NCI-H1930 (cell line): ENCODE measurements at regions not wholly inside any gene's neighbourhood (a gene's known extent, or its start where the extent isn't known, plus 50 kb on each side); places are given as distances from the start of the nearest gene placed in this dataset.
"Not testable (repeated sequence)": the region's sequence is repeated elsewhere in the genome, so short reads cannot be mapped to it uniquely, and the experiment has no call there.

Experiments
- DNase-seq, 2 experiments: peaks; one replicate each; lab custom pipeline; 2025; lab: John Stamatoyannopoulos, UW

- DNase-seq: no peak
Observed at GRCh38 chr3:166663194-166663593, 716.9 kb downstream of the ZBBX start.

DNA sequence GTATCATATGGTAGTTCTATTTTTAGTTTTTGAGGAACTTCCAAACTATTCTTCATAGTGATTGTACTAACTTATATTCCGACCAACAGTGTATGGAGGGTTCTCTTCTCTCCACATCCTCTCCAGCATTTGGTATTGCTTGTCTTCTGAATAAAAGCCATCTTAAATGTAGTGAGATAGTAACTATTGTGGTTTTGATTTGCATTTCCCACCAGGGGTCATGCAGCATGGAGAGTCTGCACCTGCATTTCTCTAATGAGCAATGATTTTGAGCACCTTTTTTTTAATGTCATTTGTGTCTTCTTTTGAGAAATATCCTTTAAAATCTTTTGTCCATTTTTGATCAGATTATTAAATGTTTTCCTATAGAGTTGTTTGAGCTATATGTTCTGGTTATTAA lies 718.5 kb downstream of the ZBBX start:
- DNase-seq: no peak

- DNase-seq: no peak
Observed at GRCh38 chr3:166660962-166661361, 719.1 kb downstream of the ZBBX start.

DNA sequence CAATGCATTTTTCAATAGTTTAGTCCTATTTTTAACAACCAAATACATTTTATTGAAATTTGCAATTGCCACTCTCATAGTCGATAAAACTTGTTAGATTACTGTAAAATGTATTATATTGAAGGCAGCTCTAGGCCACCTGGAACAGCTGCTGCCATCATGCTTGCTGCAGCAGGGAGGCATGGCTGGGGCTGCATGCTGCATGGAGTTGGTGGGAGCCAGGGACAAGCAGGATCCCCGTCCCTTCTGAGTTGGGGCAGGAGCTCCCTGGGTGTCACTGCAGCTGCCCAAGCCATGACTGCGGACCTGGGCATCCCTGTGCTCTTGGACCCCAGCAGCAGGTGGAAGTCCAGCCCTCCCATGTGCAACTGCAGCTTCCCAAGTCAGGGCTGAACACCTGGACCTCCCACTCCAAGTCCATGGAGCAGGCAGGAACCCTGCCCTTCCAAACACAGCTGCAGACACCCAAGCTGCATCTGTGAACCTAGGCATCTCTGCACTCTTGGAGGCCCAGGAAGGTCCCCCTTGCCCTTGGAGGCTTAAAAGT lies 742.0 kb downstream of the ZBBX start:
- DNase-seq: no peak

DNA sequence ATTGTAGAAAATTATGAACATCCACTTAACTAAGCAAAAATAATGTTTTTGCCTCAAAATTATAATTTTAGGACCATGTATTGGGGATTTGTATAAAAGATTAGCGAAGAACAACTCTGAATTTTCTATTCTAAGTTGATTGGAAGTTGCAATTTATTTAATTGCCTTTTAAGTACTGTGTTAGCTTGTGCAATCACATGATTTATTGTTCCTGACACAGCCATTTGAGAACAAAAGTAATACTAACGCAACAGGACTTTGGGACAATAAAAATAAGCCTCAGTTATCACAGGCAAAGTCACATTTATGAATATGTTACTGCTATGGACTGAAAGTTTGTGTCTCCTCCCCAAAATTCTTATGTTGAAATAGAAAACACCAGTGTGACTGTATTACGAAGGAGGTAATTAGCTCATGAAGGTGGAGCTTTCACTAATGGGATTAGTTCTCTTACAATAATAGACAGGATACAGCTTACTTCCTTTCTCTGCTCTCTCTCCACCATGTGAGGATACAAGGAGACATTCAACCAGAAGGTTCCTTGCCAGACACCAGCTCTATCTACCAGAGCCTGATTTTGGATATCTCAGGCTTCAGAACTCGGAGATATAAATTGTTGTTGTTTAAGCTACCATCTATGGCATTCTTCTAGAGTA lies 745.9 kb downstream of the ZBBX start:
- no peak for DNase-seq

- DNase-seq: no peak
Observed at GRCh38 chr3:166630190-166630589, 749.9 kb downstream of the ZBBX start.

DNA sequence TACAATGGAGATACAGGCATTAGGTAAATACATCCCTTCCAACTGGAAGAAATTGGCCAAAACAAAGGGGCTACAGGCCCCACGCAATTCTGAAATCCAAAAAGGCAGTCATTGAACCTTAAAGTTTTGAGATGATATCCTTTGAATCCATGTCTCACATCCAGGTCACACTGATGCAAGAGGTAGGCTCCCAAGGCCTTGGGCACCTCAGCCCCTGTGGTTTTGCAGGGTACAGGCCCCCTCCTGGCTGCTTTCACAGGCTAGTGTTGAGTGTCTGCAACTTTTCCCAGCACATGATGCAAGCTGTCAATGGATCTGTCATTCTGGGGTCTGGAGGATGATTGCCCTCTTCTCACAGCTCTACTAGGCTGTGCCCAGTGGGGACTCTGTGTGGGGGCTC lies 766.7 kb downstream of the ZBBX start:
- no peak for DNase-seq

GRCh38 chr3:166612761-166613160 lies 767.3 kb downstream of the ZBBX start:
- not testable (repeated sequence) for DNase-seq

DNA sequence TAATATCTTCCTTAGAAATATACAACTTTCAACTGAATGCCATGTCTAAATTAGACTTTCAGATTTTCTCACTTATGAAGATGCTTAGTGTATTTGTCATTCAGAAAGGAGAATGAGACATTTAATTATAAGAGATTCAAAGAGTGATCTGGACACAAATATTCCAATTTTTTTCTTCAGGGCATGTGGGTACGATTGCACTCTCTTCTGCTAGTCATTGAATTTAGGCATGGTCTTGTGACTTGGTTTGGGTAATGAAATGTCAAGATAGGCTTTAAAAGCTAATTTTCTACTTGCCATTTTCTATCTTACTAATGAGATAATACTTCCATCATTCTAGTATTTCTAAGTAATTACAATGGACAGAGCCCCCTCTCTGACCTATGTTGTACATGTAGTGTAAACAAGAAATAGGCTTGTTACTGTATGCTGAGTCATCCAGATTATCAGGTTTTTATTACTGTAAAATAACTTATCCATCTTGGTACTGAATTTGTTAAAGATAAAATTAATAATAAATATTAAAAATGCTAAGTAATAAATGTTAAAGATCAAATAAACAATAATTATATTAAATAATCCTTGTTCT lies 770.8 kb upstream of the BCHE start:
- DNase-seq: no peak

- DNase-seq: no peak
Observed at GRCh38 chr3:166606988-166607387, 769.8 kb upstream of the BCHE start.

DNA sequence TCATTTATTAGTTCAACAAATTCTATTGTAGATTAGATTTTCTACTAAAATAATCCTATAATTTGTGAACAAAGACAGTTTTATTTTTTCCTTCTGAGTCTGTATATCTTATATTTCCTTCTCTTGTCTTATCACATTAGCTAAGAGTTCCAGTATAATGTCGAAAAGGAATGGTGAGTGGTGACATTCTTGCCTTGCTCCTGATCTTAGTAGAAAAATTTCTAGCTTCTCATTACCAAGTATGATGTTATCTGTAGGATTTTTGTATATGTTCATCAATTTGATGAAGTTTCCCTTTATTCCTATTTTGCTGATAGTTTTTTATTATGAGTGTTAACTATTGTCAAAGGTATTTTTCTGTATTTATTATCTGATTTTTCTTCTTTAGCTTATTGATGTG lies 756.6 kb upstream of the BCHE start:
- no peak for DNase-seq

GRCh38 chr3:166582236-166582635 lies 745.0 kb upstream of the BCHE start:
- no peak for DNase-seq

- DNase-seq: no peak
Observed at GRCh38 chr3:166580561-166580960, 743.3 kb upstream of the BCHE start.

DNA sequence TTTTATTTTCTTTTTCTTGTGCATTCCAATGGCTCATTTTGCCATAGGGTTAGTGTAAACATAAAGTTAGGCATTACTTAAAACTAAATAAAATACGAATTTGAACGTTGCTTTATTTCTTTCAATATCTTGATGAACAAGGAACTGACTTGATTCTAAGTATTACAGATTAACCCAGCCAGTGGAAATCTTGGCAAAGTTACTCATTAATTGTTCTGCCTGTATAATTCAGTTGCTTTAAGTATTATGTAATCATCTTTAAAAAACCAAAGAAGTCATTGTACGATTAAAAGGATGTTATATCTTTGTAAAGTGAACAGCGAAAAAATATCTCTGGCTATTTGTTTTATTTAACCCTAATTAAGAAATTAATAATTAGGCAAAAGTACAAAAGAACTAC lies 737.9 kb upstream of the BCHE start:
- DNase-seq: no peak

DNA sequence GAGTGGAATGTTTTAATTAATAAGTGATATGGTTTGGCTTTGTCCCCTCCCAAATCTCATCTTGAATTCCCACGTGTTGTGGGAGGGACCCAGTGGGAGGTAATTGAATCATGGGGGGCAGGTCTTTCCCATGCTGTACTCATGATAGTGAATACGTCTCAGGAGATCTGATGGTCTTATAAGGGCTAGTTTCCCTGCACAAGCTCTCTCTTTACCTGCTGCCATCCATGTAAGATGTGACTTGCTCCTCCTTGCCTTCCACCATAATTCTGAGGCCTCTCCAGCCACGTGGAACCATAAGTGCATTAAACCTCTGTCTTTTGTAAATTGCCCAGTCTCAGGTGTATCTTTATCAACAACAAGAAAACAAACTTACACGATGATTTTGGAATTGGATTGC lies 734.5 kb upstream of the BCHE start:
- DNase-seq: not testable (repeated sequence)

GRCh38 chr3:166570102-166570501 lies 732.9 kb upstream of the BCHE start:
- no peak for DNase-seq

DNA sequence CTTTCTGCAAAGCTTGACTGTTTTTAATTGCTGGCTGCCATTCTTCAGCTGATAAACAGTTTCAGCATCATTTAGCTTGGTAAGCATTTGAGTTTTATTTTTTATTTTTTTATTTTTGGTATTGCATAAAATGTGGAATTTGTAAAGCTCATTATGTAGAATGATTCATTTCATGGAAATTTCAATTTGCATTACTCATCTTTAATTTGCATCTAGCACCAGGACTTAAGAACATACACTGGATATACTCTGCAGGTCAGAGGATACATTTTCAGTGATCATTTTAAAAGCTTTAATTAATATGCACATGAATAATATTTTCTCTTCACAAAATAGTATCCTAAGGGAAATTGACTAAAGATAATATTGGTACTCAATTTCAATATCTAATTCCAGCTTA lies 732.4 kb upstream of the BCHE start:
- DNase-seq: no peak

- no peak for DNase-seq
Observed at GRCh38 chr3:166560253-166560652, 723.0 kb upstream of the BCHE start.

- no peak for DNase-seq
Observed at GRCh38 chr3:166556955-166557354, 719.7 kb upstream of the BCHE start.

DNA sequence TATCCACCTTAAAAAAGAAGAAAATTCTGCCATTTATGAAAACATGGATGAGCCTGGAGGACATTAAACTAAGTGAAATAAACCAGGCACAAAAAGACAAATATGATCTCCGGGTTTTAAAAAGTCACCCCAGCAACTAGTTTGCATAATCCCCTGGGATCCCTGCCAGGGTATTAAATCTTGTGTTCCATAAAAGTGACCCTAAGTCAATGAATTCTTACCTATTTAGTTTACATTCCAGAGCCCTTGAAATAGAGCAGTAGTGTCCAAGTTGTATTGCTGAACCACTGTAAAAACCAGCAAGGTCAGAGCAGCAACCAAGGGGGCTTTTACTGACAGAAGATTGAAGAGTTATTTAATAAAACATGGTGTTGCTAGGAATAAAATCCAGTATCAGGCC lies 716.8 kb upstream of the BCHE start:
- no peak for DNase-seq

GRCh38 chr3:166533740-166534139 lies 696.5 kb upstream of the BCHE start:
- no peak for DNase-seq

DNA sequence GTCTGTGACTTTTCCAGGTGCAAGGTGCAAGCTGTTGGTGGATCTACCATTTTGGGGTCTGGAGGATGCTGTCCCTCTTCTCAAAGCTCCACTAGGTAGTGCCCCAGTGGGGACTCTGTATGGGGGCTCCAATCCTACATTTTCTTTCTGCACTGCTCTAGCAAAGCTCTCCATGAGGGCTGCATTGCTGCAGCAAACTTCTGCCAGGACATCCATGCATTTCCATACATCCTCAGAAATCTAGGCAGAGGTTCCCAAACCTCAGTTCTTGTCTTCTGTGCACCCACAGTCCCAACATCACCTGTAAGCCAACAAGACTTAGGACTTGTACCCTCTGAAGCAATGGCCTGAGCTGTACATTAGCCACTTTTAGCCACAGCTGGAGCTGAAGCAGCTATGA lies 694.5 kb upstream of the BCHE start:
- DNase-seq: no peak

DNA sequence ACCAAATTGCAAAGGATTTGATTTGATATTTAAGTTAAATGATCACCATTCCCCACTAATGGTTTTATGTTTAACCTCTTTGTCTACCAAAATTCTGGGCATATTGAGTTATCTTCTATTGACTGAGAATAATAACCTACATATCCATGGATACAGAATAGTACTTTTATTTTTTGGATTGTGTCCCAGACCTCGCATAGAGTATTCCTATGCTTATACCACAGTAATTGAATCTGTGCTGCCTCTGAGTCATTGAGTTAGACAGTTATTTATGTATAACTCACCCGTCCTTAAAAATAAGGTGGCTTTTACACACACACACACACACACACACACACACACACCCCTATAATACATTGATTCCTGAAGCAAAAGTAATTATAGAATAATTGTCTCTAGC lies 690.1 kb upstream of the BCHE start:
- DNase-seq: no peak

DNA sequence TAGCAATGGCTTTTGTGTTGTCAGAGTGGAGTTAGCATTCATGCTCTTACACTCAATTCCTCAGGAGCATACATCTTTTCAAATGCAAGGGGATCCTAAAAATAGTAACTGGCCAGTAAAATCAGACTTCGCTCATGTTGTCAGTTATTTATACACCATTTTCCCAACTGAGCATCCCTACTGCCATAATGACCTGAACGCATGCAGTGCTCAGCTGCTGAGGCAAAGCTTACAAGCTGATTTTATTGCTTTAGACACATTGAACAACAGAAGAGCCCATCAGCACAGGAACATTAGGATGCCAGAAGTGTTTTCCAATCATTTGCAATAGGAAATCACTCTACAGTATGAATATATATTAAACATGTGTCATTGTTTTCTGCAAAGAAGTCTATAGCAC lies 689.7 kb upstream of the BCHE start:
- peak in 1 of 2 experiments; percentile 24 for DNase-seq
